Kidney (tissue), 13 donors: ENCODE measurements at regions not wholly inside any gene's neighbourhood (a gene's known extent, or its start where the extent isn't known, plus 50 kb on each side); places are given as distances from the start of the nearest gene placed in this dataset.

Experiments
- DNase-seq, 5 donors: peaks; one replicate each; pipeline ENCODE4 v3.0.0-alpha.2; 2013 to 2020
- FAIRE-seq: peaks from 2 replicates; lab custom pipeline; 2012; peaks lifted over from hg19 to GRCh38; lab: Jason Lieb, UNC
- H3K27ac ChIP-seq, 2 donors: one replicate each; pipeline ENCODE4 v1.7.0; 2013; ENCODE audit warnings: low read depth in 2 of 2, low read length in 2 of 2, inconsistent platforms in 1 of 2
- H3K27me3 ChIP-seq: one replicate; pipeline ENCODE4 v1.7.1; 2013; ENCODE audit warnings: low read length, inconsistent platforms; ENCODE audit not compliant: control insufficient read depth, insufficient read depth
- H3K36me3 ChIP-seq, 3 donors: one replicate each; pipeline versions ENCODE4 v1.7.0 to v1.7.1; 2013; ENCODE audit warnings: low read length in 3 of 3, control low read depth in 1 of 3, inconsistent platforms in 1 of 3; ENCODE audit not compliant: insufficient read depth in 3 of 3, control insufficient read depth in 2 of 3
- H3K4me1 ChIP-seq, 3 donors: one replicate each; pipeline versions ENCODE4 v1.7.0 to v1.7.1; 2013; ENCODE audit warnings: low read length in 3 of 3, inconsistent platforms in 1 of 3, low read depth in 1 of 3; ENCODE audit not compliant: control insufficient read depth in 2 of 3, insufficient read depth in 2 of 3
- H3K4me3 ChIP-seq, 3 donors: one replicate each; pipeline versions ENCODE4 v1.7.0 to v1.8.1; 2013; ENCODE audit warnings: low read length in 3 of 3, control low read depth in 1 of 3, inconsistent platforms in 1 of 3
- H3K9ac ChIP-seq, 3 donors: one replicate each; pipeline versions ENCODE4 v1.7.0 to v1.7.1; 2013; ENCODE audit warnings: low read length in 3 of 3, control low read depth in 1 of 3, inconsistent platforms in 1 of 3
- H3K9me3 ChIP-seq, 3 donors: one replicate each; pipeline versions ENCODE4 v1.7.0 to v1.7.1; 2013; ENCODE audit warnings: low read length in 3 of 3, control low read depth in 1 of 3, inconsistent platforms in 1 of 3; ENCODE audit not compliant: control insufficient read depth in 2 of 3, insufficient read depth in 1 of 3
- intact Hi-C: fragments of 100-400 bp; cut with DNase I; formaldehyde crosslinking; loops from one replicate; pipeline ENCODE4 v1.11.1; 2022
- TF ChIP-seq, protein P1 (sequence below): IDR thresholded peaks from 3 replicates; pipeline ENCODE4 v1.5.1; 2012; ENCODE audit warnings: mild to moderate bottlenecking, moderate library complexity, borderline replicate concordance; ENCODE audit not compliant: insufficient read depth; ENCODE audit errors: extremely low read depth
- donor health status: control.
- donor health status: control.
- donor health status: control.
- donor health status: control.
- donor health status: control.
- donor health status: DM: yes; HTN: yes; CAD: no.
- donor health status: Normal renal cell carcinoma (clear cell type).

DNA sequence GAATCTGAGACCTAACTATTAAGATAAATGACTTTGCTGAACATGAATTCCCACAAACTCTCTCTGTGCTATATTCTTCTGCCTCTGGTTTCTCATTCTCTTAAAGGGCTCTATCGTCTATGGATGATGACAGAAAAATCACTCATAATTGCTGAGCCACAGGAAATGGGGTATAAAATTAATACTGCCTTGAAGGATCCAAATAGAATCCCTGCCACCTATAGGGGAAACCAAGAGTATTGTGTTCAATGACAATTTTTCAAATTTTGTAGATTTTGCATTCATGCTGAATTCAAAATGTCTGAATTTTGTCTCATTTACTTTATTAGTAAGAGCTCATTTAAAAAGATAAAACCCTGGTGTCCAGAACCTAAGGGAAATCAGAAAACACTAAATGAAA, 235.8 kb downstream of the RBM43 start:
- FAIRE-seq, result no peak
- intact Hi-C loops, result no loop called here

DNA sequence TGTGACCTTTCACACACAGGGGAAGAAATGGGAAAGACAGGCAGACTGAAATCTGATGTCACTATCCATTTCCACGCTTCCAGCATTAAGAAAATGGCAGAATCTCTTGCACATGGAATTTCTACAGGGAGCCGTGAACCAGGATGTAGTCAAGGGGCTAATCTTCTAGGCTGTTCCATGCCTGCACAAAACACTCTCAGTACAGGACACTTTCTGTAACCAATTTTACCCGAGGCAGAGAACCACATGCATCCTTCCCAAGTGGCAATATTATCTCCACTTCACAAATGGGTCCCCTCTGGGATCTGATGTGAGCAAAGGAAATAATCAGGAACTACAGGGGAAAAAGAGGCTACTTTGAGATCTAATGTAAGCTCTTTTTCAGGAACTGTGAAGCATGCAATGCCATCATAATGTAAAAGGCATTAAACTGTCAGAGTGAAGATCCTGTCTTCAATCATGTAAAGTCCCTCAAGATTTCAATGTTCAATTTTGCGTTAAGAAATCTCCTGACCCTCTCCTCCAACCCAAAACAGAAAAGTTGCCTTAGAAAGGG, 236.9 kb downstream of the RBM43 start:
- no peak for FAIRE-seq
- TF ChIP-seq, protein P1, sequence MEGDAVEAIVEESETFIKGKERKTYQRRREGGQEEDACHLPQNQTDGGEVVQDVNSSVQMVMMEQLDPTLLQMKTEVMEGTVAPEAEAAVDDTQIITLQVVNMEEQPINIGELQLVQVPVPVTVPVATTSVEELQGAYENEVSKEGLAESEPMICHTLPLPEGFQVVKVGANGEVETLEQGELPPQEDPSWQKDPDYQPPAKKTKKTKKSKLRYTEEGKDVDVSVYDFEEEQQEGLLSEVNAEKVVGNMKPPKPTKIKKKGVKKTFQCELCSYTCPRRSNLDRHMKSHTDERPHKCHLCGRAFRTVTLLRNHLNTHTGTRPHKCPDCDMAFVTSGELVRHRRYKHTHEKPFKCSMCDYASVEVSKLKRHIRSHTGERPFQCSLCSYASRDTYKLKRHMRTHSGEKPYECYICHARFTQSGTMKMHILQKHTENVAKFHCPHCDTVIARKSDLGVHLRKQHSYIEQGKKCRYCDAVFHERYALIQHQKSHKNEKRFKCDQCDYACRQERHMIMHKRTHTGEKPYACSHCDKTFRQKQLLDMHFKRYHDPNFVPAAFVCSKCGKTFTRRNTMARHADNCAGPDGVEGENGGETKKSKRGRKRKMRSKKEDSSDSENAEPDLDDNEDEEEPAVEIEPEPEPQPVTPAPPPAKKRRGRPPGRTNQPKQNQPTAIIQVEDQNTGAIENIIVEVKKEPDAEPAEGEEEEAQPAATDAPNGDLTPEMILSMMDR, result no peak
- Histone ChIP-seq H3K9ac (no peak overlapping the region), H3K9me3 (no peaks in the 10 kb centered on the region), H3K27me3 (no peaks in the 10 kb centered on the region), H3K4me3 (no peak overlapping the region), H3K36me3 (no peaks in the 10 kb centered on the region), H3K27ac (no peak overlapping the region), H3K4me1 (no peaks in the 10 kb centered on the region)
- no peak for DNase-seq
- intact Hi-C loops, result no loop called here

More for the DNA sequence above, 235.8 kb downstream of the RBM43 start:
- no peaks in the 10 kb centered on the region for H3K36me3 ChIP-seq
- H3K4me1 ChIP-seq, result no peaks in the 10 kb centered on the region
- DNase-seq, result no peak
- no peaks in the 10 kb centered on the region for H3K9me3 ChIP-seq
- no peaks in the 10 kb centered on the region for H3K27me3 ChIP-seq
- H3K27ac ChIP-seq, result no peak overlapping the region
- no peak overlapping the region for H3K9ac ChIP-seq
- H3K4me3 ChIP-seq, result no peak overlapping the region
- TF ChIP-seq, protein P1, result no peak

DNA sequence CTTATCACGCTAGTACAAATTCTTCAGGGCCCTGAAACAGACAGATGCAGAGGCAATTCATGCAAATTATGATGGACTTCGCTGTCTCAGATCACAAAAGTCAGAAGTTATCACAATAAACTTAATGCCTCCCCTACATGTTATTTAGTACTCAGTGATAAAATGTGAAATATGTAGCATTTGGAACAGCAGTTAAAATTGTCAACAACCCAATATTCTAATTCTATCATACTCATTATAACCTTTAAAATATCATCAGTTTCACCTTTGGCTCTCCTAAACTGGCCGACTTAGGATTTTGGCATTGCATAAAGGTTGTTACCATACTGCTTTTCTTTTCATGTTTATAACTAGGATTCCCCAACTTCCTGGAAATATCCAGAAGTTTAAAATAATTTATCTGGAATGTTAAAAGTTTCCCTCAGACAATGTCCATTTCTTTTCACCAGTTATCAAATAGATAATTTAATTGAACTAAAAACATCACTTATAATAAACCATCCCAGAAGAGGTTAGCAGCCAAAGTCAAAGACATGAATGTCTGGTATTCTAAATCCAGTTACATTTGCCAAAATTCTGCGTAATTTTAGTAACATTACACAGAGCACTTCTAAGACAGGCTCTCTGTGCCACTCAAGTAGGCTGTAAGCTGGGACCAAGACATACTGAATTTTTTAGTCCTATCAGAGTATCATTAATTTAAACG, 239.8 kb downstream of the RBM43 start:
- Histone ChIP-seq H3K9ac (no peak overlapping the region), H3K27ac (no peak overlapping the region), H3K9me3 (no peaks in the 10 kb centered on the region), H3K4me3 (no peak overlapping the region), H3K36me3 (no peaks in the 10 kb centered on the region), H3K27me3 (no peaks in the 10 kb centered on the region), H3K4me1 (no peaks in the 10 kb centered on the region)
- FAIRE-seq (no peak), DNase-seq (no peak)
- TF ChIP-seq, protein P1, result no peak
- intact Hi-C loops, result no loop called here

DNA sequence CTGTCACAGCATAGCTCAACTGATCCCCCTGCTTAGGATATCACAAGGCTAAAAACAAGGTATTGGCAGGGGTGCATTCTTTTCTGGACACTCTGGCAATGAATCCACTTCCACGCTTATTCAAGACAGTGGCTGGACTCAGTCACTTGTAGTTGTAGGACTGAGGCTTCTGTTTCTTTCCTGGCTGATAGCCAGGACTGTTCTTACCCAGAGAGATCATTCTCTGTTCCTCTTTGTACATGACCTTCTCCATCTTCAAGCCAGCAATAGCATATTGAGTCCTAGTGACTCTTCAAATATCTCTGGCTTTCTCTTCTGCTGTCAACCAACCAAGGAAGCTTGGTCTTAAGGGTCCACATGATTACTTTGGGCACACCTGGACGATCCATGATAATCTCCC, 241.3 kb downstream of the RBM43 start:
- TF ChIP-seq, protein P1, result no peak
- H3K4me3 ChIP-seq, result no peak overlapping the region
- no peak for FAIRE-seq

More for the DNA sequence above, 241.3 kb downstream of the RBM43 start:
- intact Hi-C loops, result no loop called here
- Histone ChIP-seq H3K9me3 (no peaks in the 10 kb centered on the region), H3K27me3 (no peaks in the 10 kb centered on the region), H3K36me3 (no peaks in the 10 kb centered on the region), H3K27ac (no peak overlapping the region), H3K4me1 (no peaks in the 10 kb centered on the region), H3K9ac (no peak overlapping the region)
- no peak for DNase-seq
